HG03378 (cell line): ENCODE measurements at regions not wholly inside any gene's neighbourhood (a gene's known extent, or its start where the extent isn't known, plus 50 kb on each side); places are given as distances from the start of the nearest gene placed in this dataset.

Source experiments
- ATAC-seq: cut with Tn5 transposase; IDR thresholded peaks from one replicate; pipeline ENCODE4 v1.9.1; 2021; ENCODE audit warnings: mild to moderate bottlenecking, moderate library complexity; ENCODE audit not compliant: unreplicated experiment

DNA sequence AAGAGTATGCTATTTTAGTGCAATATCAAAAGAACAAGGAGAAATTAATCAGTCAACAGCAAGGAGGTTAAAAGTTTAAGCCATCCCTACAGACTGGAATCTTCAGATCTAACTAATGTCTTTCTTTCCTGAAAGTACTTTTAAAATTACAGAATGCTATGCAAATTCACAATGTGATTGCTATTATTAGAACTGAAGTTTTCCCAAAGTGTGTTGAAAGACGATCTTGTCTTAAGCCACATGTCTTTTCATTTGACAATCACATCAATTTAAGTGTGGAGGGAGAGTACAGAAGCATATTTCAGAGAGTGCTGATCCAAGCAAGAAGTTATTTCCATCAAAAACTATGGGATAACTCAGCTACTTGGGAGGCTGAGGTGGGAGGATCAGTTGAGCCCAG is 64.7 kb upstream of the TNIP3 start:
- ATAC-seq = no peak

DNA sequence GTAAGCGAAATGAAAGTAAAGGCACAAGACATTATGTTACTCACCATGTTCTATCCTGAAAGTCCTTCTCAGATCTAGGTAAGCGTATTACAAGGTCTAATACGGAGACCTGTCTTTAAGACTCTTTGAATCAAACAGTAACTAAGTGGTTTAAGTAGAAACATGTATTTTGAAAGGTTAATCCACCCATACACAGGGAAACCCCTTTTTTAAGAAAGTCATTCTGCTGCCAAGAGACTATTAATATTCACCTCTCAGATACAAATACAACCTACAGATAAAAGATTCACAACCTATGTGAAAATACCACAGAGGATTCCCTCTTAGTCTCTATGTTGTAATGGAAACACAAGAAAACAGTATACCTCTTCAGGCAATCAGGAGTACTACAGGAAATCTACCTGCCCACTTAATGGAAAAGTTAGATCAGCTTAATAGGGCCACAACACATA is 63.2 kb upstream of the TNIP3 start:
- peak; percentile 92 for ATAC-seq

DNA sequence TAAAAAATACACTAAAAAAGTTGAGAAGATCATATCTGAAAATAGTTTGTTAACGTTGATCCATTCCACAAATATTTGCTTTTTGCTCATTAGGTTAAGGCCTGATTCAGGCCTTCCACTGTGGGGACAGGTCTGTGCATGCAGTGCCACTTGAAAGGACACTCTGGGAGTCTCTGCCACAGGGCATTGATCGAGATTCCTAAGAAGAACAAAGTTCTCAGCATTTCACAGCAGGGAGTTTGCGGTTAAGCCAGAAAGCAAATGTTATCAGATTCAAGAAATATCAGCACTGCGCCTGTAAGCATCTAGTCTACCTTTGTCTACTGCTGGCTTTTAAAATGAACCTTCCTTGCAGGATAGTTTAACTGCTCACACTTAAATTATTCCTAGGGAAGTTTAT is 62.2 kb upstream of the TNIP3 start:
- no peak for ATAC-seq

DNA sequence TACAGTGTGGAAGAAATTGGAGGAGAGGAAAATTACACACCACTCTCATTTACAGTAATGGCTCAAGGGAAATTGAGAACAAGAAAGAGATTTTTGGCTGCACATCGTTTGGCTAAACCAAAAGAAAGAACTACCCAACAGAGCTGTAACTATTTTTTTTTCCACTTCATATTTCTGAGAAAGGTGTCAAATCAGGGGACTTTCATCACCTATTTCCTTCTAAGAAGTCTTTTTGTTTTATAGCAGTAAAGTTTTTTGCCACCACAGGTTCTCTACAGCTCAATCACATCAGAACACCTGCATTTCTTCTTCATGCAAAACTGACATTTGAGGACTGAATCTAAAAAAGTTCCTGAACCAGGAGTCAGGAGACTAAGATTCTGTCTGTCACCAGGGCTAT is 57.5 kb upstream of the TNIP3 start:
- no peak for ATAC-seq

DNA sequence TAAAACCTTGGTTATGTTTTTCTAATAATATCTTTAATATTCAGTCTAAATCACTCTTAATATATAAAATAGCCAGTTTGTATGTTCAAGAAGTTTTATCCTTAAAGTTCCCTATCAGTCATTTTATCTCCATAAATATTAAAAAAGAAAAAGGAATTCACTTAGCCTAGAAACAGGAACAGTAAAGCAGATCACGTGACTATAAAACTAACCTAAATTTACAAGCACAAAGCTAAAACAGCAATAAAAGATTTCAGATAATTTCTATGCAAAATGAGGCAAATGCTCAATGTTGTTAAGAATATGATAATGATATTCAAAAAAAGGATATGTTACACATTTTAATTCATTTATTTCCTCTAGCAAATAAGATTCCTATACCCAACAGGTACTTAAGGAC is 57.1 kb upstream of the TNIP3 start:
- no peak for ATAC-seq

DNA sequence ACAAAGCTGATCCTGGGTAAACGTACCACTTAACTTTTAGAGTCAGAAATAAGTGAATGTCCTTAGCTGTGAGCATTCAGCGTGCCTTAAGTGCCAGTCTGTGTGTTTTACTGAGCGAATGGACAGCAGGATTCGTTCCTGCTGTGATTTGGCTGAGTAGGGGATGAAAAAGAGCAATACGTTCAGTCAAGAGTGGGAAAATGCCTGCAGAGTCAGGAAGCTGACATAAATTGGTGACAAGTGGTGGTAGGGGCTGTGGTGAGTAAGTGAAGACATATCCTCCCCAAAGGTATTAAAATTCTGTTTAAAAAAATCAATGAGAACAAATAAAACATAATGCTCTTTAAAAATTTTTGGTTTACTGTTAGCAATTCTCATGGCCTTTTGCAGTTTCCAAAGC is 56.6 kb upstream of the TNIP3 start:
- ATAC-seq = no peak

DNA sequence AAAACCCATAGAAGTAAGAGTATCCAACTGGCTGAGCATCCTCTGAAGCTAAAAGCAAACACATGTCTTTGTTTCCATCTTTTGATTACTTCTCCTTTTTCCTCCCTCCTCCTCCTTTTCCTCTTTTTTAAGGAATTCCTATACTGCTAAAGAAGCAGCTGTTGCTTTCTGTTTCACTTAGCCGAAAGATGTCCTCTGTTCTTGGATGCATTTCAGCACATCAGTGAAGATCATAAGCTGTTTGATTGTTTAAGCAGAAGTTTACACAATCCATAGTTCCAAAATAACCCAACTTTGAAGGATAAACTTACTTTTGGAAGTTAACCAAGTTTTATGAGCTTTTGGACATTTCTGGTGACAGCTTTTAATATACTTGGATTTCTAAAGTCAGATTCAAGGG is 55.1 kb upstream of the TNIP3 start:
- ATAC-seq = no peak

DNA sequence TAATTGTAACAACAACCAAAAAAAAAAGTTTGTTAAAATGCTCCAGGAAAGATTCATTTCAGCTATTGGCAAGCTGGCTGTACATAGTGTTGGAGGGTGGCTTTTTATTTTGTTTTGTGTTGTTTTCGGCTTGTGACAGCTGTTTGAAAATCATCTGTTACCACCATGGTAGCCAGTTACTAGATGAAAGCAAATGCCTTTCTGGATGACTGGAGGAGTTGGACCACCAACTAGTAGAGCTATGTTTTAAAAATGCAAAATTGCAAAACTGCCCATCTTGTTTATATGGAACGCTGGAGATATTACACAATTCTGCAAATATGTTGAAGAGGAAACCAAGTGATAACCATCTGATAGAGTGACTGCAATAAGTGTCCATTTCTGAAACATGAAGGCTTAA is 53.2 kb upstream of the TNIP3 start:
- ATAC-seq = no peak

DNA sequence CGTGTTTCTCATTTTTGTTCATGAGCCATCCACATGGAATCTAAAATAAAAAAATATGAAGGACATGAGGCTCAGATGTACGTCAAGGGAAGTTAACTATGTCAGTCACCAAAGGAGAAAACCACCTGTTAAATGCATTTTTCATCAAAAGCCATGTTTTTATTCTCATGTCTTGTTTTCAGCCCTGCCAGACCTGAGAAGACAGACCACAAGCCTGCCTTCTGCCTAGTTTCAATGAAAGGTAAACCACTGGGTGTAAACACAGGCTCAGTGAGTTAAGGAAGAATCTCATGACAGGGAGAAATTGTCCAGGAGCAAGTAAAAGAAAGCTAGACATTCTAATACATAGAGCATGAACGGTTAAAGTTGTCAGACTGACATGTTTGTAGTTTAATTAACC is 52.3 kb upstream of the TNIP3 start:
- ATAC-seq = no peak

DNA sequence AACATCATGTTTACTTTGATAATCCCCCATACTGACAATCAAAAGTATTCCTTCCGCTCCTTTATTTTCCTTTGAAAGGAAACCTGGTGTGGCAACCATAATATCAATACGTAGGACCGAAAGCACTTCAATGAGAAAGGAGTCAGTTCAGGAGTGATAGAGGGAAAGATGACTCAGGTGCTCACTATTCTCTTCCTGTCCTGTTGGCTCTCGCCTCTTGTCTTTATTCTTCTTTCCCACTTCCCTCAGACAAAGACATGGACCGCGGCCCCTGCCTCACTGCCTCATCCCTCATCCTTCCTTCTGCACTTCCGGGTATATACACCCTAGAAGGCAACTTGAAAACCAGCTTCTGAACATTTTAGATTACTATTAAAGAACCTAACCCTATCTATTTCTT is 49.8 kb upstream of the TNIP3 start:
- no peak for ATAC-seq
